ENCODE measurements at regions not wholly inside any gene's neighbourhood (a gene's known extent, or its start where the extent isn't known, plus 50 kb on each side); places are given as distances from the start of the nearest gene placed in this dataset.

GRCh38 chr5:142506046-142506445 lies 179.8 kb downstream of the FGF1 start:
- no peak for TF ChIP-seq CTCF (IDR thresholded peaks at IDR 0.05)
- TF ChIP-seq POLR2AphosphoS5 (IDR thresholded peaks at IDR 0.05) = no peak
- TF ChIP-seq POLR2A (IDR thresholded peaks at IDR 0.05) = no peak
